NCI-H82 treated with DMSO at 0.1 percent for 48 hours (cell line): ENCODE measurements at regions not wholly inside any gene's neighbourhood (a gene's known extent, or its start where the extent isn't known, plus 50 kb on each side); places are given as distances from the start of the nearest gene placed in this dataset.

Source experiments
- DNase-seq: peaks from one replicate; lab custom pipeline; 2025; ENCODE audit not compliant: unreplicated experiment; lab: John Stamatoyannopoulos, UW

- no peak for DNase-seq
Observed at GRCh38 chr9:86703346-86703745, 244.0 kb downstream of the GAS1 start.

DNA sequence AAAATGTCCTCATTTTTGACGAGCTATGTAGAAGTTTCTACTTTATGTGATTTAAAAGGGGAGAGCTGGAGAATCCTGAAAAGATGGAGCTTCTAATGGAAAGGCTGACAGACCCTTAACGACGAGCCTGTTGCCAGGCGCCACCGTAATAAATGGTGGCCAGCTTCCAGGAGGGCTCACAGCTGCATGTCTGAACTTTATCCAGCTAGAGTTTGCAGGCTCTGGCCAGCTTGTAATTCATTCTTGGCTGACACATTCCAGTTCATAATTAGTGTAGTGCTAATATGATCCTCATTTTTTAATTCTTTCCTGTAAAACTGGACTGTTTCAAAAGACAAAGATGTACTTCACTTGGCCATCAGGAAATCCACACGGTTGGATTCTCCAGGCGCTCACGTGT lies 246.7 kb downstream of the GAS1 start:
- no peak for DNase-seq

DNA sequence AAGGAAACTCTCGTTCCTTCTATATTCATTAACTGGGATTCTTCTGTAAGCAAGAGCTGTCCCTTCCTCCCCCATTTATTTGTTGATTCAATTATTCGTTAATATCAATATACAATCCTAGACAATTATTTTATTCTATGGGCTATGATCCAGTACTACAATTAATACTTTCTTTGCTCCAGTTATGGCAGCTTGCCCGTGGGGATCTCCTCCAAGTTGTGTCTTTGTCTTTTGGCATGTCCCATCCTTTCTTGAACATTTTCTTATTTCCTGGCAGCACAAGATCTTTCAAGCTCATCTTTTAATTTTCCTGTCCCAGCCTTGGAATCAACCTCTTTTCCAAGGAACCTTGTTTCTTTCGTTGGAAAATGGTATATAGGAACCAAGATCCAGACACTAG lies 249.3 kb downstream of the GAS1 start:
- DNase-seq: no peak

GRCh38 chr9:86697213-86697612 lies 250.1 kb downstream of the GAS1 start:
- no peak for DNase-seq

GRCh38 chr9:86695910-86696424 lies 251.3 kb downstream of the GAS1 start:
- DNase-seq: no peak

GRCh38 chr9:86690034-86690433 lies 257.3 kb downstream of the GAS1 start:
- DNase-seq: no peak

- DNase-seq: no peak
Observed at GRCh38 chr9:86687788-86688187, 259.5 kb downstream of the GAS1 start.

DNA sequence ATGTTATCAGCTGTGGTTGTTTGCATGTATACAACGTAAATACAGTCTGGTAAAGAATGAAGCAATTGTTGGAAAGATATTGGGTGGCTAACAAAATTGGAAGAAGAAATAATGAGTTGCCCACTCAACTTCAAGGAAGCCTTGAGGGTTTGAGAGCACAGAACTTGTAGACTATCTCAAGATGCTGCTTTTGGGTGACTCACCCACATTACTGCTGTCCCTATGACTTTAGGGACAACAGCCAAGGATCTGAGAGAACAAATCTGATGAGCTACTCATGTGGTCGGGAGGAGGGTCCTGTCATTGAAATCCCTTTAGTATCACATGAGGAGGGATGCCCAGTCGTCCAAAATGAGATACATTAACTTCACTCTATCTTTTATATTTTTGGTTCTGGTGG lies 261.8 kb downstream of the GAS1 start:
- DNase-seq: no peak

GRCh38 chr9:86684148-86684547 lies 263.2 kb downstream of the GAS1 start:
- DNase-seq: no peak

GRCh38 chr9:86682240-86682639 lies 265.1 kb downstream of the GAS1 start:
- DNase-seq: no peak

DNA sequence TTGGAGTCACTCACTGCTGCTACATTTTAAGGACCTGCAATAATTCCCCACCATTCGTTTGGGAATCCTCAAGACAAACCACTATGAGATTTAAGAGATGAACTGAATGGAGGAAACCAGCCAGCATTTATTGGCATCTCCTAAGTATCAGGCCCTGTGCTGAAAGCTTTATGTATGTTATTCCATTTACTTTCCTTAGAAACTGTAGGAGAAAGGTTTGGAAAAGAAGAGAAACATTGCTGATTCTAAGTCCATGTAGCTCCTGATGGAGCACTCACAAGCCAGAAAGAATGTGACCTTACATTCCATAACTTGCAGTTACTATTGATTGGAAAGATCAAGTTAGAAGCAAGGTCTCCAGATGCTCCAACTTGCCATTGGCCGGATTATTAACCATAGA lies 267.4 kb downstream of the GAS1 start:
- DNase-seq: no peak

- DNase-seq: no peak
Observed at GRCh38 chr9:86676396-86676795, 270.9 kb downstream of the GAS1 start.

- no peak for DNase-seq
Observed at GRCh38 chr9:86675805-86676204, 271.5 kb downstream of the GAS1 start.

DNA sequence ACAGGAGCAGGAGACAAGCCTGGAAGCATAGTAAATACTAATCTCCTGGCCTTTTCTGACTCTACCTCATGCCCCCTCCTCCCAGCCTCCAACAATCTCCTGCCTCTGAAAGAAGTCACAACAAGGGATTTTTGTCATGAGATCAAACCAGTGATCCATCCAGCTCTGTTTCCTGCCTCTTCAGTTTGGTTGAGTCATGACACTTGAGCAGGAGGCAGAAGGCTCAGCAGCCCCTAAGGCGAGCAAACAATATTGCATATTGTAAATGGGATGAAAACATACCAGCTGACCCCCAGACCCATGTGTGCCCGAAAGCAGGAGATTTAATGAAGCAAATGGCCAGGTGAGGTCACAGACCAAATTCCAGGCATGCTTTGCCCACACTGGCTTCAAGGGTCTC lies 272.8 kb downstream of the GAS1 start:
- no peak for DNase-seq

DNA sequence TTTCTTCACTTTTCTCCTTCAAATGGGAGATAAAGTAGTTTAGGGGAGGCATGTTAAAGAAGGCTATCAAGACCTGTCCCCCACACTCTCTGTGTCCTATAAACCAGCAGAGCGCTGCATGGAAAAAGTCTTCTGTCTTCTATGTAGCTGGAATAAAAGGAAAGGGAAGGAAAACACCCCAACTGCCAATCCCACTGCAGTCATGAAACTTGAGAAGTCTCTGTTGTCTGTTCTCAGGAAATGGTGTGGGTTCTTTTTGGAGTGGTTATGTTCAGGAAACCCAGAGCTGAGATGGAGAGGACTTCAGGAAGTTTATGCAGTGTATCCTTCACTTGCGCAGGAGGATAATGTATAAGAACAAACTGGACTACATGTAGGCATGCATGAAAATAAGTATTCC lies 274.3 kb downstream of the GAS1 start:
- no peak for DNase-seq

DNA sequence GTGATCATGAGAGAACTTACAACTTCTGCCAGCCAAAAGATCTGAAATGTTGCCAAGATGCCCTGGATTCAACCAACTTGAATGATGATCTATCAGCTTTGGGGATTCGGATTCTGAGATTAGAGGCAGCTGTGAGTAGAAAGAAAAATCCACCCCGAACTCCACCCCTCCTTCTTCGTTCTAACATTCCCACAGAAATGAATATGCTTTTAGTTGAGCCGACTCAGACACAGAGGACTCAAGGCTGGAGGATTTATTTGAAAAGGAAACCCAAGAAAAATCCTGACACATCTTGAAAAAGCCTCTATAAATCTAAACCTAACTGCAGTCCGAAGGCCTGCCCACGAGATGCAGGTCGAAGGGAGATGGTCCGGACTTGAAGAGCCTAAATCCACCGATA lies 275.0 kb downstream of the GAS1 start:
- no peak for DNase-seq

GRCh38 chr9:86671018-86671417 lies 276.3 kb downstream of the GAS1 start:
- DNase-seq: no peak

DNA sequence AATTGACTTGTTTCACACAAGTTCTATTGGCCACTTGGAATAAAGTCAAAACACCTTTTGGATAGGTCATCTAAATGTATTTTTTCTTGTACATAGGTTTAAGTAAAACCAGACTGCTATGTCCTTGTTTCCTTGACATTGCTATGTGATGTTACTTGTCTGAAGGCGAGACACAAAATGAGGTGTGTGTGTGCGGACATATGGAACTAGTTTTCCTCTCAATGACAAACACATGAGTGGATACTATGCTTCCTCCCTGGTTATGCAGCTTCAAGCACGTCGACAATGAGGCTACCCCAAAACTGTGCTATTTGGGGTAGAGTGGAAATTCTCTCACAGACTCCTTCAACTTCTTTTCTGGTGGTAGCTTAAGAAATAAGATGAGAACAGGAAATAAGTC lies 276.8 kb downstream of the GAS1 start:
- no peak for DNase-seq

DNA sequence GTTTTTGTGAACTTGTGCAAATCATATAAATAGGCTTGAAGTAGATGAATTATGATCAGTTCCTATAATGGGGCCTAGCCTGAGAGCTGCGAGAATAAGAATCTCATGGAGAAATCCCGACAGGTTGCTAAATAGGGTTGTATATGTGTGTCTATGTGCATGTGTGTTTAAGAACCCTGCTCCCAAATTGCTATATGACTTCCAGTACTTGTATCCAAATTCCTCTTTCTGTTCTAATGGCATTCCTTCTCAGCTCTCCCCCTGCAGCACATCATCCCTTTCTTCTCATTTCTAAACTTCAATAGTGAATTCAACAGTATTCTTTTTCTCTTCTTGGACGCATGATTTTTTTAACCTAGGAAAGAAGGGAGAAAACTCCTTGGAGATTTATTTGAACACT lies 277.2 kb downstream of the GAS1 start:
- DNase-seq: no peak

DNA sequence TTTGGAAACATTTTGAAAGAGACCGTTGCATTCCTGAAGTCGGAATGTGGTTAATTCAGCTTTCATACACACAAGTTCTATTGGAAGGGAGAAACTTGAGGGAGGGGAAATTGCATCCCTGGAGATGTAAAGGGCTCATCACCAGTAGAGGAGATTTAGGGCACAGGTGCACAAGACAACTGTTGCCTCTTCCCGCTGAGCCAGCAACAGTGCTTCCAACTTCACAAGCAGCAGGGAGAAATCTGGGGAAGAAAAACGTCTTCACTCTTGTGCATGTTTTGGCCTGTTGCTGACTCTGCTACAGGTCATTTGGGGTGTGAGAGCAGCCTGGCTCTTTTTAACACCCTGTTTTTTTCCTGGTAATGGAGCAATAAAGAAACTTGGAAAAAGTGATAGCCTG lies 277.9 kb downstream of the GAS1 start:
- no peak for DNase-seq

GRCh38 chr9:86668488-86668887 lies 278.8 kb downstream of the GAS1 start:
- DNase-seq: no peak

DNA sequence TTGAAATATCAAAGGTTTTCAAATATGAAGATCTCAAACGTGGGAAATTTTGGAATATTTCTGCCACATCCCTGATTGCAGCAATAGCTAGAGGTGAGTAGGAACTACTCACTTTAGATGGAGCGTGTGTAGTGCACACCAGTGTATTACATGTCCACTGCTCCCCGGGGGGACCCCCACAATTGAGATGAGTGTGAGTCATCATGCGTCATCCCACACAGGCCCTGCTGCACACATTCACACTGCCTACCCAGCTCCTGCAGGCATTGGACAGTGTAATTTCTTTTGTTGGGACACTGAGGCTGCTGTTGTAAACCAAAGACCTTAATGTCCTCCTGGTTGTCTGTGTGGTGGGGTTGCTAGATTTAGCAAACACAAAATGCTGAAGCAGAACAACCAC lies 280.0 kb downstream of the GAS1 start:
- no peak for DNase-seq

GRCh38 chr9:86665416-86665815 lies 281.9 kb downstream of the GAS1 start:
- DNase-seq: no peak

GRCh38 chr9:86664603-86665002 lies 282.7 kb downstream of the GAS1 start:
- DNase-seq: no peak
